Endothelial cell of umbilical vein (primary cell): ENCODE measurements at regions not wholly inside any gene's neighbourhood (a gene's known extent, or its start where the extent isn't known, plus 50 kb on each side); places are given as distances from the start of the nearest gene placed in this dataset.

Experiments used
- BruUV-seq: library from RNA; stranded (reverse); fragments of 400-500 nt; replicated peaks from 2 replicates; lab custom pipeline; 2021; lab: Mats Ljungman, UMichigan
- CTCF ChIA-PET: fragments of 300-600, 350-600 bp; sonication (Branson Sonifier 250); formaldehyde crosslinking; loops from one replicate; lab custom pipeline; 2021; ENCODE audit warnings: antibody characterized with exemption, inconsistent platforms; lab: Charles Lee
- POLR2A ChIA-PET: fragments of 300-600, 350-600 bp; sonication (Branson Sonifier 250); formaldehyde crosslinking; loops from one replicate; lab custom pipeline; 2021; ENCODE audit warnings: antibody characterized with exemption, inconsistent platforms; lab: Charles Lee
- DNase-seq: peaks from one replicate; pipeline ENCODE4 v3.0.0-alpha.2; 2011; ENCODE audit warnings: low read depth, low spot score
- FAIRE-seq: peaks from 2 replicates; lab custom pipeline; 2011; peaks lifted over from hg19 to GRCh38; lab: Jason Lieb, UNC
- H2AFZ ChIP-seq: 2 replicates; pipeline ENCODE4 v1.6.0; 2012; ENCODE audit warnings: low read depth, low read length, control low read depth, inconsistent platforms
- H3K27ac ChIP-seq: 2 replicates; pipeline ENCODE4 v1.5.1; 2011; ENCODE audit warnings: low read depth, mild to moderate bottlenecking, control low read depth, low read length, moderate library complexity; ENCODE audit not compliant: insufficient read depth
- H3K27me3 ChIP-seq, 2 experiments: 2 replicates each; pipeline versions ENCODE4 v1.6.0 to v1.6.1; 2011; ENCODE audit warnings: low read length in 2 of 2, mixed read lengths in 1 of 2; ENCODE audit not compliant: control insufficient read depth in 2 of 2, insufficient read depth in 2 of 2
- H3K36me3 ChIP-seq, 2 experiments: 2 replicates in 1 of 2; 3 replicates in 1 of 2; pipeline ENCODE4 v1.5.1; 2011; ENCODE audit warnings: low read length in 2 of 2, mild to moderate bottlenecking in 1 of 2, moderate library complexity in 1 of 2; ENCODE audit not compliant: control insufficient read depth in 2 of 2, insufficient read depth in 2 of 2; ENCODE audit errors: extremely low read depth in 1 of 2
- H3K4me1 ChIP-seq: 3 replicates; pipeline ENCODE4 v1.5.1; 2011; ENCODE audit warnings: mild to moderate bottlenecking, low read length; ENCODE audit not compliant: control insufficient read depth, insufficient read depth; ENCODE audit errors: extremely low read depth
- H3K4me2 ChIP-seq: 2 replicates; pipeline ENCODE4 v1.6.1; 2011; ENCODE audit warnings: low read length, control low read depth, mixed read lengths; ENCODE audit not compliant: insufficient read depth
- H3K4me3 ChIP-seq, 3 experiments: fragments of 200-600 bp in 1 of 3; sonication (generic), shearing (Covaris generic) in 1 of 3; replicated peaks in 1 of 3; 2 replicates each; pipeline ENCODE4 v1.5.1; 2011 to 2016; ENCODE audit warnings: control low read depth in 3 of 3, low read length in 3 of 3, mild to moderate bottlenecking in 2 of 3, inconsistent platforms in 1 of 3, low read depth in 1 of 3, moderate library complexity in 1 of 3; ENCODE audit not compliant: insufficient read depth in 1 of 3
- H3K79me2 ChIP-seq: 2 replicates; pipeline ENCODE4 v1.6.0; 2012; ENCODE audit warnings: low read length, inconsistent platforms; ENCODE audit not compliant: control insufficient read depth, insufficient read depth
- H3K9ac ChIP-seq: replicated peaks from 2 replicates; pipeline ENCODE3; 2011; ENCODE audit warnings: low read length, control low read depth; ENCODE audit not compliant: insufficient read depth; ENCODE audit errors: extremely low read depth
- H3K9me1 ChIP-seq: replicated peaks from 3 replicates; pipeline ENCODE4 v1.6.0; 2011; ENCODE audit warnings: mild to moderate bottlenecking, low read length; ENCODE audit not compliant: control insufficient read depth, insufficient read depth; ENCODE audit errors: extremely low read depth
- H3K9me3 ChIP-seq: replicated peaks from 2 replicates; pipeline ENCODE4 v1.5.1; 2012; ENCODE audit warnings: low read length, inconsistent platforms; ENCODE audit not compliant: control insufficient read depth, insufficient read depth
- H4K20me1 ChIP-seq: replicated peaks from 2 replicates; pipeline ENCODE3; 2011; ENCODE audit warnings: mild to moderate bottlenecking, low read length; ENCODE audit not compliant: control insufficient read depth, insufficient read depth; ENCODE audit errors: extremely low read depth
- CTCF ChIP-seq, 2 donors: IDR thresholded peaks; 1 replicate in 1 of 2; 2 replicates in 1 of 2; pipeline ENCODE4 v1.5.1; 2011; ENCODE audit warnings: low read length in 2 of 2, mild to moderate bottlenecking in 2 of 2, moderate library complexity in 2 of 2, control low read depth in 1 of 2, inconsistent platforms in 1 of 2, low read depth in 1 of 2; ENCODE audit not compliant: insufficient read depth in 1 of 2; ENCODE audit errors: extremely low read depth in 1 of 2
- EZH2 ChIP-seq: IDR thresholded peaks from 2 replicates; pipeline ENCODE4 v1.6.1; 2012; ENCODE audit warnings: borderline replicate concordance, low read depth, mild to moderate bottlenecking, moderate library complexity, low read length, inconsistent platforms; ENCODE audit not compliant: severe bottlenecking
- FOS ChIP-seq: IDR thresholded peaks from 2 replicates; pipeline ENCODE4 v1.6.1; 2011; ENCODE audit warnings: mild to moderate bottlenecking, low read length, moderate library complexity, borderline replicate concordance; ENCODE audit not compliant: insufficient read depth
- GATA2 ChIP-seq: IDR thresholded peaks from 2 replicates; pipeline ENCODE4 v1.7.0; 2011; ENCODE audit warnings: low read depth, mild to moderate bottlenecking, moderate library complexity, mixed read lengths, low read length; ENCODE audit not compliant: insufficient read length, insufficient read depth
- JUN ChIP-seq: IDR thresholded peaks from 2 replicates; pipeline ENCODE4 v1.6.1; 2011; ENCODE audit warnings: borderline replicate concordance, low read depth; ENCODE audit not compliant: insufficient read length, insufficient read depth
- MAX ChIP-seq: IDR thresholded peaks from 2 replicates; pipeline ENCODE4 v1.6.1; 2011; ENCODE audit not compliant: insufficient read depth, insufficient read length
- MYC ChIP-seq: IDR thresholded peaks from one replicate; pipeline ENCODE4 v1.6.1; 2011; ENCODE audit warnings: mild to moderate bottlenecking, low read depth, low read length
- POLR2A ChIP-seq: IDR thresholded peaks from 2 replicates; pipeline ENCODE4 v1.6.1; 2012; ENCODE audit warnings: low read depth, mild to moderate bottlenecking, control low read depth, low read length
- POLR2AphosphoS5 ChIP-seq: IDR thresholded peaks from 2 replicates; pipeline ENCODE4 v1.6.1; 2012; ENCODE audit warnings: low read depth, mild to moderate bottlenecking, control low read depth, low read length, moderate library complexity; ENCODE audit not compliant: insufficient read depth
- dilution Hi-C: fragments of 300-500 bp; cut with MboI; formaldehyde crosslinking; loops from one replicate; pipeline ENCODE4 v1.15.0; 2019; ENCODE audit warnings: low sequenced_read_pairs; ENCODE audit not compliant: extremely low pct_ligation_motif_present
- intact Hi-C: fragments of 100-400 bp; cut with micrococcal nuclease; formaldehyde crosslinking; loops from one replicate; pipeline ENCODE4 v1.10.0; 2022

- intact Hi-C loops, result no loop called here
- no TSS peak for BruUV-seq
- H3K4me3 ChIP-seq, result no peak overlapping the region
- no peaks in the 10 kb centered on the region for H3K4me1 ChIP-seq
- dilution Hi-C loops, result no loop called here
- ChIA-PET POLR2A (no interaction called here), CTCF (no interaction called here)
- H2AFZ ChIP-seq, result no peak overlapping the region
- H3K79me2 ChIP-seq, result no peaks in the 10 kb centered on the region
- no peak for FAIRE-seq
- H3K27ac ChIP-seq, result no peak overlapping the region
- no peaks in the 10 kb centered on the region for H4K20me1 ChIP-seq
- DNase-seq, result no peak
- no peaks in the 10 kb centered on the region for H3K27me3 ChIP-seq
- no peaks in the 10 kb centered on the region for H3K9me1 ChIP-seq
- no peak overlapping the region for H3K9ac ChIP-seq
- no peaks in the 10 kb centered on the region for H3K36me3 ChIP-seq
- TF ChIP-seq POLR2AphosphoS5 (no peak), CTCF (IDR thresholded peaks at IDR 0.05; ENCODE audit: extremely low read depth in 1 of 2, insufficient read depth in 1 of 2, low read depth in 1 of 2, low read length in 2 of 2) (no peak), MAX (no peak), FOS (no peak), GATA2 (no peak), MYC (no peak), POLR2A (no peak), EZH2 (no peak), JUN (no peak)
- no peaks in the 10 kb centered on the region for H3K9me3 ChIP-seq
- H3K4me2 ChIP-seq, result no peak overlapping the region
Measured at GRCh38 chr4:184936071-184936470, 82.2 kb upstream of the HELT start.
